PC-3 (cell line): ENCODE measurements at regions not wholly inside any gene's neighbourhood (a gene's known extent, or its start where the extent isn't known, plus 50 kb on each side); places are given as distances from the start of the nearest gene placed in this dataset.

ENCODE experiments used
- EZH2phosphoT487 ChIP-seq: fragments of 300-600 bp; sonication (generic); IDR thresholded peaks from 2 replicates; pipeline ENCODE4 v1.6.1; 2018; ENCODE audit warnings: mild to moderate bottlenecking, antibody characterized with exemption, low read length, borderline replicate concordance
- TF ChIP-seq, protein P1 (sequence below): fragments of 300-600 bp; sonication (generic); conservative IDR thresholded peaks from 2 replicates; pipeline ENCODE4 v1.5.1; 2017; ENCODE audit warnings: antibody characterized with exemption, low read depth, mild to moderate bottlenecking, low read length

DNA sequence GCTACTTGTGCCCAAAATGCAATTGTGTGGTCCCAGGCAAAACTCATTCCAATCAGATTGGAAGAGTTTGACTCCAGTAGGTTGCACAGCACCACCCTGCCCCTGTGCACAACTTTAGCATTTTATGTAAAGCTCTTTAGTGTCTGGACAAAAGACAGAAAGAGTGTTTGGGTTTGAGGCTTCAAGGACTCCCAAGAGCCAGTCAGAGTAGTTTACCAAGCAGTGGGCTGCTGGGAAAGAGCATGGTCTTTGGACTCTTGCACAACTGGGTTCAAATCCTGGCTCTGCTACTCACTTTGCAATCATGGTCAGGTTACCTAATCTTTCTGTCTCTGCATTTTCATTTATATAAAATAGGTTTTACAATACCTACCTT is 75.8 kb upstream of the UMPS start:
- TF ChIP-seq, protein P1, sequence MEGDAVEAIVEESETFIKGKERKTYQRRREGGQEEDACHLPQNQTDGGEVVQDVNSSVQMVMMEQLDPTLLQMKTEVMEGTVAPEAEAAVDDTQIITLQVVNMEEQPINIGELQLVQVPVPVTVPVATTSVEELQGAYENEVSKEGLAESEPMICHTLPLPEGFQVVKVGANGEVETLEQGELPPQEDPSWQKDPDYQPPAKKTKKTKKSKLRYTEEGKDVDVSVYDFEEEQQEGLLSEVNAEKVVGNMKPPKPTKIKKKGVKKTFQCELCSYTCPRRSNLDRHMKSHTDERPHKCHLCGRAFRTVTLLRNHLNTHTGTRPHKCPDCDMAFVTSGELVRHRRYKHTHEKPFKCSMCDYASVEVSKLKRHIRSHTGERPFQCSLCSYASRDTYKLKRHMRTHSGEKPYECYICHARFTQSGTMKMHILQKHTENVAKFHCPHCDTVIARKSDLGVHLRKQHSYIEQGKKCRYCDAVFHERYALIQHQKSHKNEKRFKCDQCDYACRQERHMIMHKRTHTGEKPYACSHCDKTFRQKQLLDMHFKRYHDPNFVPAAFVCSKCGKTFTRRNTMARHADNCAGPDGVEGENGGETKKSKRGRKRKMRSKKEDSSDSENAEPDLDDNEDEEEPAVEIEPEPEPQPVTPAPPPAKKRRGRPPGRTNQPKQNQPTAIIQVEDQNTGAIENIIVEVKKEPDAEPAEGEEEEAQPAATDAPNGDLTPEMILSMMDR = no peak
- TF ChIP-seq EZH2phosphoT487 = no peak
